GM12873 (cell line): ENCODE measurements at regions not wholly inside any gene's neighbourhood (a gene's known extent, or its start where the extent isn't known, plus 50 kb on each side); places are given as distances from the start of the nearest gene placed in this dataset.

Source experiments
- CTCF ChIP-seq: IDR thresholded peaks from 2 replicates; pipeline ENCODE4 v1.5.1; 2012; ENCODE audit warnings: low read depth, mild to moderate bottlenecking, moderate library complexity, low read length, control low read depth; ENCODE audit not compliant: insufficient read depth; ENCODE audit errors: missing control alignments

GRCh38 chr16:80058214-80058613 lies 457.7 kb upstream of the MAF start:
- TF ChIP-seq CTCF = no peak

DNA sequence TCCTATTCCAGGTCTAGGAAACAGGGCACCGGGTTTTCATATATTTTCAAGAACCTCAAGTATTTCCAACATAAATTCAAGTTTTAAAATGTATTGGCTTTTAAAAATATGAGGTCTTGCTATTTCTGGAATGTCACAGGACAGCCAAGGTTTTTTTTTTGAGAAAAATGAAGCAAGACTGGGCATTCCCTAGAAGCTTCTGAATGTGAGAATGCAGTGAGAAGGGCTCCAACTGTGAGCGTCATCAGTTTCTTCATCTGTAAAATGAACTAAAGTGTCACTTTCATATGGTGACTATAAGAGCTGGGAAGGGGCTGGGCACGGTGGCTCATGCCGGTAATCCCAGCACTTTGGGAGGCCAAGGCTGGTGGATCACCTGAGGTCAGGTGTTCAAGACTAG lies 455.8 kb upstream of the MAF start:
- TF ChIP-seq CTCF = no peak

DNA sequence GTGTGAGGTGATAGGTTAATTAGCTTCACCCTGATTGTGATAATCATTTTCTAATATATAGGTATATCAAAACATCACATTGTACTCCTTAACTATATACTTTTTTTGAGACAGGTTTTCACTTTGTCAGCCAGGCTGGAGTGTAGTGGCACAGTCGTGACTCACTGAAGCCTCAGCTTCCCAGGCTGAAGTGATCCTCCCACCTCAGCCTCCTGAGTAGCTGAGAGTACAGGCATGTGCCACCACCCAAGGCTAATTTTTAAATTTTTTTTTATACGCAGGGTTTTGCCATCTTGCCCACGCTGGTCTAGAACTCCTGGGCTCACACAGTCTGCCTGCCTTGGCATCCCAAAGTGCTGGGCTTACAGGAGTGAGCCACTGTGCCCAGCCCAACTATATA lies 455.3 kb upstream of the MAF start:
- TF ChIP-seq CTCF = no peak

DNA sequence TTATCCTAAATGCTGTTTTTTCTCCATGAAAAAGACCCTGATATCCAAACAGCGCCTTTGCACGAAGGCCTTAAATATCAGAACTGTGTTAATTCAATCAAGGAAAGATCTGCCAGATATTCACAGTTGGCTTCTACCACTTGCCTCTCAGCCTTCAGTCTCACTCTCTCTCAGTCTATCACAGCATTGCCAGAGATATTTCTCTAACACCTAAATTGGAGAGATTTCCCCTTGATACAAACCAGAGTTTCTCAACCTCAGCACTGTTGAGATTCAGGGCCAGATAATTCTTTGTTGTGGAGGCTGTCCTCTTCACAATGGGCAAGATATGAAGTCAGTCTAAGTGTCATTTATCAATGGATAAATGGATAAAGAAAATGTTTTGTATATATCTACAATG lies 454.1 kb upstream of the MAF start:
- TF ChIP-seq CTCF = no peak

GRCh38 chr16:80051040-80051439 lies 450.5 kb upstream of the MAF start:
- no peak for TF ChIP-seq CTCF

DNA sequence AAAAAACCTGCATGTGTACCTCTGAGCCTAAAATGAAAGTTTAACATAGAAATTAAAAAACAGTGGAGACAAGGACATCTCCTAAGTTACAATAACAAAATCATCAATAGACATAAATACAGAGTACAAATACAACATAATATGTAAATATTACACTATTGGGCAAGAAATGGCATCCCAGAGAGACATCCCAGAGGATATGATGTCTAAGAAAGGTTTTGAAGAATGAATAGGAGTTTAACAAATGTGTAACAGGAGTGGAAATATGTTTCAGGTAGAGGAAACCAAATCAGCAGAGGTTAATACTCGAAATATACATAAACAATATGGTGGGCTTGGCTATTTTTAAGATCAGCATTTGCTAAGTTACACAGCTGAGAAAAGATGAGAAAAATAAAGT lies 447.7 kb upstream of the MAF start:
- TF ChIP-seq CTCF = no peak

DNA sequence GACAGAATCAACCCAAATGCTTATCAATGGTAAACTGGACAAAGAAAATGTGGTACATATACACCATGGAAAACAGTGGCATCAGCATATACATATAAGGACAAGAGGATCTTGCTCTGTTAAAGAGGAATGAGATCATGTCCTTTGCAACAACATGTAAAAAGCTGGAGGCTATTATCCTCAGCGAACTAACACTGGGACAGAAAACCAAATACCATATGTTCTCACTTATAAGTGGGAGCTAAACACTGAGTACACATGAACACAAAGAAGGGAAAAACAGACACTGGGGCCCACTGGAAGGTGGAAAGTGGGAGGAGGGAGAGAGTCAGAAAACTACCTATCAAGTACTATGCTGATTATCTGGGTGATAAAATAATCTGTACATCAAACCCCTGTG lies 447.3 kb upstream of the MAF start:
- TF ChIP-seq CTCF = no peak

- no peak for TF ChIP-seq CTCF
Measured at GRCh38 chr16:80046848-80047247, 446.3 kb upstream of the MAF start.
